ENCODE measurements at regions not wholly inside any gene's neighbourhood (a gene's known extent, or its start where the extent isn't known, plus 50 kb on each side); places are given as distances from the start of the nearest gene placed in this dataset.

DNA sequence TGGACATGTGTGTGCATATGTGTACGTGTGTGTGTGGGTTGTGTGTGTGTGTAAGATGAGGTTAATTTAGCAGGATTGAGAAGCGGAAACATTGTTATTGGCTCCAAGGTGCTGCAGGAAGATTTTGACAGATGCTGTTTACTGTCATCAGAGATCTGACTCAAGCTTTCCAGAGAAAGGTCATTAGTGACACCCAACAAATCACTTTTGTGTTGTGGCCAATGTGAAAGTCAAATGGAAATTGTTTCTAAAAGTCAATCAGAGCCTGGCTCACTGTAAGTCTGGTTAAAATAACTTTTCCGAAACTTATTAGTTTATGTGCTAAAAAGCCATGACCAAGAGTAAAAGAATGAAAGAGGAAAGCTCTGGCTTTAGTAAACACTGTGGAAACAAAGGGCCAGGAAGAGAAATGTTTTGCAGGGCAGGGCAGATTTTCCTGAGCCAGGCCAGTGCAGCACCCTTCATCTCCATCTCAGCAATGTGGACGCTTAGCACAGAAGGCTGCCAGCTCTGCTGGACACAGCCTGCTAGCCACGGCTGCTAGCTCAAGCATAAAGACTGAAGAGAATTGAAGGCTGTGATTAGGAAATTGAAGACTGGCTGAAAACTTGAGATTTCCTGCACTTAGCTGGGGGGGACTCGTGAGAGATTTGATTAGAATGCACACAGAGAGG, 235.8 kb downstream of the NEDD1 start:
- TF ChIP-seq, protein P1, sequence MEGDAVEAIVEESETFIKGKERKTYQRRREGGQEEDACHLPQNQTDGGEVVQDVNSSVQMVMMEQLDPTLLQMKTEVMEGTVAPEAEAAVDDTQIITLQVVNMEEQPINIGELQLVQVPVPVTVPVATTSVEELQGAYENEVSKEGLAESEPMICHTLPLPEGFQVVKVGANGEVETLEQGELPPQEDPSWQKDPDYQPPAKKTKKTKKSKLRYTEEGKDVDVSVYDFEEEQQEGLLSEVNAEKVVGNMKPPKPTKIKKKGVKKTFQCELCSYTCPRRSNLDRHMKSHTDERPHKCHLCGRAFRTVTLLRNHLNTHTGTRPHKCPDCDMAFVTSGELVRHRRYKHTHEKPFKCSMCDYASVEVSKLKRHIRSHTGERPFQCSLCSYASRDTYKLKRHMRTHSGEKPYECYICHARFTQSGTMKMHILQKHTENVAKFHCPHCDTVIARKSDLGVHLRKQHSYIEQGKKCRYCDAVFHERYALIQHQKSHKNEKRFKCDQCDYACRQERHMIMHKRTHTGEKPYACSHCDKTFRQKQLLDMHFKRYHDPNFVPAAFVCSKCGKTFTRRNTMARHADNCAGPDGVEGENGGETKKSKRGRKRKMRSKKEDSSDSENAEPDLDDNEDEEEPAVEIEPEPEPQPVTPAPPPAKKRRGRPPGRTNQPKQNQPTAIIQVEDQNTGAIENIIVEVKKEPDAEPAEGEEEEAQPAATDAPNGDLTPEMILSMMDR (IDR thresholded peaks at IDR 0.05), result no peak
- no peak for TF ChIP-seq POLR2A (IDR thresholded peaks at IDR 0.05)
- TF ChIP-seq EP300 (IDR thresholded peaks at IDR 0.05), result no peak
